ENCODE measurements at regions not wholly inside any gene's neighbourhood (a gene's known extent, or its start where the extent isn't known, plus 50 kb on each side); places are given as distances from the start of the nearest gene placed in this dataset.
"Not testable (repeated sequence)": the region's sequence is repeated elsewhere in the genome, so short reads cannot be mapped to it uniquely, and the experiment has no call there.

DNA sequence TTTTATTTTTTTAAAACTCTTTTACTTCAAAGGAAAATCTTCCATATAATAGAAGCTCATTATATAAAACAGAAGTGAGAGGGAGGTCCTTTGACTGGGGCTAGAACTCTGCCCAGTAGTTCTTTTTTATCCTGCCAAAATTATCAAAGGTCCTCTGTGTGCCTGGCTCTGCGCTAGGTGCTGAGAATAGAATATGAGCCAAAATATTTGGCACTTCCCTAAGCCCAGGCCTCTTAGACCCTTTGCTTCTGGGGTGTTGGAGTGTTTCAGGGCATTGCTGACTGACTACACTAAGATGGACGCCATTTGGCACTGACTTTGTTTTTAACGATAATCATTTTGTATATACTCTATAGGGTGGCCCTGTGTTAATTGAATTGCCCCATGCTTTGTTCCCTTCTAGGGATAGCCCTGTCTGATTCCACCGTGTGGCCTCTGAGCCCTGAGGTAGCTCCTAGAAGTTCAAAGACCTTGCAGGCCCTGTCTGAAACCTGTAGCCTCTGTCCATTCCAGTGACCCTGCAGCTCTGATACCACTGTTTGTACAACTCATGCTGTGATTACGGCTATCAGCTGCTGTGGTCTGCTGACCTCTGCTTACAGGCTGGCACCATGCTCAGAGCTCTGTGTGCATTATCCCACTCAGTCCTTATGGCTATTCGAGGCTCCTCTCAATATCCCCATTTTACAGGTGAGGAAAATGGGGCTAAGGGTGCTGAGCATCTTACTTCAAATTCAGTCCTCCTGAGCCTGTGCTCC is 84.3 kb upstream of the SHB start:
- DNase-seq: no peak

DNA sequence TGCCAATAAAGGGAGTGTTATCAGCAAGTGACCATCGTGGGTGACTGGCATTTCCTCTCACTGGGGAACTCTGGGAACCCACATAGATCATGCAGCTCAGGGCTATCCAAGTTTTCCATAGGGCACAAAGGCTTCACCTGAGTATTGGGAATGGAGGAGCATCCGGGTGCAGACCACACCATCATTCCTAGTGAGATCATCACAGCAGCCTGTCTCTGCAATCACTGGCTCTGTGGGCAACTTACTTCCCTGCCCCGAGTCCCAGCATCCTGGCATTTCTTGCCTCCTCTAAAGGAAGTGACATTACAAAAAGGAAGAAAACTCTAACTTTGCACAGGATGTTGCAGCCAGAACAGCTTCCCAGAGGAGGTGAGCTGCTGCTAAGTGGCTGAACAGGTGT is 80.6 kb upstream of the SHB start:
- no peak for DNase-seq

DNA sequence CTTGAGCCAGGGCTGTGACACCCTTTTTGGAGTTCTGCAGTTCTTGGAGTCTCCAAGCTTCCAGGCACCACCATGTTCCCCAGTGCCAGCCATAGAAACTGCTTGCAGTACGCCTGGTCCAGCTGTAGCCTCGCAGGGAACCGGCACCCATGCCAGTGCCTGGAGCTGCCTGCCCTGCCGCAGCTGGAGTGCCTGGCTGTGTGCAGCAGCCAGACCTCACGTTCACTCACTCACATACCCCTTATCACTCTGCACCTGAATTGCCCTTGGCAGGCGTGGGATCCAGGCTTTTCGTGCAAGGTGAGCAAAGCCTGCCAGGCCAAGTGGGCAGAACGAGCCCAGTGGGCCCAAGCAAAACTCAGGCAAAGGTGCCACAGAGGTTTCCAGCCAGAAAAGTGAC is 77.8 kb upstream of the SHB start:
- no peak for DNase-seq

DNA sequence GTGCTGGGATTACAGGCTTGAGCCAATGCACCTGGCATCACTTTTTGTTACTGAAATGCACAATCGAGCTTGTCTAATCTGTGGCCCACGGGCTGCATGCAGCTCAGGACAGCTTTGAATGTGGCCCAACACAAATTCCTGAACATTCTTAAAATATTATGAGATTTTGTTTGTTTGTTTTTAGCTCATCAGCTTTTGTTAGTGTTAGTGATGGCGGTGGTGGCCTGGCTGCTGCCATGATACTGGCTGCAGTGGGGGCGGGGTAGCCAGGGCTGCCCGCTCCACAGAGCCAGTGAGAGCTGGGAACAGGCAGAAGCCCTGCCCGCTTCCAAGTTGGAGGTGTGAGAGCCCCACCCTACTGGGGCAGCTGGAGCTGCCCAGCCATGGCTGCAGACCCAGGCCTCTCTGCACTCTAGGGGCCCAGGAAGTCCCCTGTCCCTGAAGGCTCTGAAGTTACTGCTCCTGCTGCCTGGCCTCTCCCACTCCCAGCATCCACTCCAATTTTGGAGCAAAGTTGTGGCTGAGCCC is 76.6 kb upstream of the SHB start:
- DNase-seq: no peak

DNA sequence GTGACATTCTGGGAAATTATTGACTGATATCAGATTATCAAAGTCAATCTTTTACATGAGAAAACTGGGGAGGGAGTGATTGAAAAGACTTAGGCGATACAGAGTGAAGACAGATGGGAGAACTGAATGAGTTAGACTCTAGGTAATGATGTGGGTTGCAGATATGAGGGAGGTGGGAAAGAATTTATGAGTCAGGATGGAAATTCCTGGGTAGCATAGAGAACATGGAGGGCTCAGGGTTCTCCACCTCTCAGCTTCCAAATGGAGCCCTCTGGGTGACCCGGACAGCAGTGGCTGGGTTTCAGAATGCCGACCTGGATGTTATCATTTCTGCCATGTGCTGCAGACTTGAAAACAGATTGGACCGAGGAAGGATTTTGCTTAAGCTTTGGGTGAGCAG is 75.4 kb upstream of the SHB start:
- no peak for DNase-seq

DNA sequence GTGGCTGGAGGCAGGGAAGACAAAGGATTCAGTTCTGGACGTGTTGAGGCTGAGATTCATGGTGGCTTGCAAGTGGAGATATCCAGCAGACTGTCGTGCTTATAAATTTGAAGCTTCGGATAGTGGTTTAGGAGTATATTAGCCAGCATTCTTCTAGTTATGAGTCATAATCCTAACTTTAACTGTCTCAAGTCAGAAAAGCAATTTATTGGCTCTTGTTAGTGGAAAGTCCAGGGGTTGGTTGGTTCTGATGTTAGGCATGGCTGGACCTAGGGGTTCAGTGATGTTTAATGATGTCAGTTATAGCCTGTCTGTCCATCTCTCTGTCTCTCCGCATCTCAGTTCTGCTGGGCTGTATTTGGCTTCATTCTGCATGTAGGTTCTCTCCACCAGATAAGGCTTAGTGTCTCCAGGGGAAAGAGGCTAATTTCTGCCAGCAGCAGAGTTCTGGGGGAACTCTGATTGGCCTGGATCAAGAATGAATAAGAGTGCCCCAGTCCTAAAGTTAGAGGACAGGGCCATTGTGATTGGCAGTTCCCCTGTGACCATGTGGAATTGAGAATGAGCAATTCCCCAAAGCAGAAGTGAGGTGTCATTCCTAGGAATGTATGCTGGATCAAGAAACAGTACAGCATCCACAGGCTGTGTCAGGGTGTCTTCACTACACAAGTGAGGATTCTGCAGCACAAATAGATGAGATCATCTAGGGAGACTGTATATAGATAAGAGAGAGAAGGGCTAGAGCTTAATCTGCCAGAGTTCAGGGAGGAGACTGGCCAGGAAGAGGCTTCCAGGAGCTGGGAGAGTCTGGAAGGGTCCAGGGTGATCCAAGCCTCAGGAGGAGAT is 72.9 kb upstream of the SHB start:
- DNase-seq: no peak

DNA sequence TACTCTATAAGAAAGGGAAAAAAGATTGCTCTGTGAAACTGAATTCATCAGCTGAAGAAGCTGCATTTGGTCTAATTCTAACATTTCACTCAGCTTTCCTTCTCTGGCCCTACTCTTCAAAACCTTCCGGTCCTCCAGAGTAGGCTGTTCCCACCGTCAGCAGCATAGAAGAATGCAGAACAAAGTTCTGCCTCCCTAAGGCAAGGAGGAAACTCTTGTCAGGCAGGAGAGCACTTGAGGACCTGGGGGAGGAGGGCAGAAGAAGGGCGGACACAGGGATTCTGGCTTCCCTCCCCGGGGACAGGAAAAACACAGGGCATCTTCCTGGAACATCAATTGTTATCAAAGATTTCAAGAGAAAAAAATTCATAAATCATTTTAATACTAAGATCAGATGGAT is 69.2 kb upstream of the SHB start:
- no peak for DNase-seq

DNA sequence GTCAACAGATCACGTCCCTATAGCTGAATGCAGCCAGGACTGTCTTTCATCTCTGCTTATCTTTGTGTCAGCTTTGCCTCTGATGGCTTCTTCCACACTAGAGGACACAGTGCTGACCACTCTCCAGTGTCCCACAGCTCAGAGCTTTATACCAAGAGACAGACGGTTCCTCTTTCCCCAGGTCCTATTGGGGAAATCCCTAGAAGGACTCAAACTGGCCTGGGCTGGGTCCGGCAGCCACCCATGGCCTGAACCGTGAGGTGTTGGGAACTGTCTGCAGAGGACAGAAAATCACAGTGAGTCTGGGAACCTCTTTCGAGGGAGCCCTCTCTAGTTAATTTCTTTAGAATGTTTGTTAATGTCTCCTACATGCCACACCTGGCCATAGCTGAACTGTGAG is 68.3 kb upstream of the SHB start:
- no peak for DNase-seq

DNA sequence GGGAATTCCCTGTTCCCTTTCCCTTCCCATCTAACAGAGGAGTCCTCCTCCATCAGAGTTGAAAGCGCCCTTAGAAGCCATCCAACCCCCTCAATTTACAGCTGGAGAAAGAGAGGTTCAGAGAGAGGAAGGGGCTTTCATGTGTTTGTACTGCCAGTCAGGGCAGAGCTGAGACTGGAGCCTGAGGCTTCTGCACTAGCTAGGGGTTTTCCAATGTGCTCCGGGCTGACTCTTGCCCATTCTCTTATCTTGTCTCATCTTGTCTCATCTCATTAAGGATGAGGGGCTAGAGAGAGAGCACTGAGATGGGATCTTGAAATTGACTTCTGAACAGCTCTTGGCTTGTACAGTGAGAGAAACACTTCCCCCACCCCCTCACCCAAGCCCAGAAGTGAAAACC is 67.4 kb upstream of the SHB start:
- DNase-seq: no peak

DNA sequence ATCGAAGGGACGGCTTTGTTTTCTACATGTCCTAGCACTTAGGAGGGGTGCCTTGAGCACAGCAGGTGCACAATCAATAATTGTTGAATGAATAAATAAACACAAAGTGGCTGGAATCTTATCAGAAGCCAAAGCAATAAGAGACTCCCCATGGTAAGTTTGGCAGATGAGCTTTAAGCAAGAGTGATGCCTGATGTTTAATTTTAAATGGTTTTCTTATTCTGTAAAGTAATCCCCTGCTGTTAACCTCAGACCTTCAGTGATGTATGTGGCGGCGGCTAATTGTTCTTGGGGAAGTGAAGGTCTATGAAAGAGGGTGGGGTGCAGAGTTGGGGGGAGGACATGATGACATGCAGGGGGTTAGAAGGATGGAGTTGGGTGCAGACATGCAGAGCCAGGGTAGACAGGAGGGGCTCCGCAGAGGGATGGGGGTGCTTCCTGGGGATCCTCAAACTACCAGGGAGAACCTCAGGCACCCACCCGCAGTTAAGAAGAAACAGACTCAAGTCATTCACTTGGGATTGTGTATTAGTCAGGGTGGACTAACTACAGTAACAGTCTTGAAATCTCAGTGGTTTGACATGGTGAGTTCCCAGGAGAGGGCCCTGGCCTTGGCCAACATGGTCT is 65.7 kb upstream of the SHB start:
- no peak for DNase-seq

DNA sequence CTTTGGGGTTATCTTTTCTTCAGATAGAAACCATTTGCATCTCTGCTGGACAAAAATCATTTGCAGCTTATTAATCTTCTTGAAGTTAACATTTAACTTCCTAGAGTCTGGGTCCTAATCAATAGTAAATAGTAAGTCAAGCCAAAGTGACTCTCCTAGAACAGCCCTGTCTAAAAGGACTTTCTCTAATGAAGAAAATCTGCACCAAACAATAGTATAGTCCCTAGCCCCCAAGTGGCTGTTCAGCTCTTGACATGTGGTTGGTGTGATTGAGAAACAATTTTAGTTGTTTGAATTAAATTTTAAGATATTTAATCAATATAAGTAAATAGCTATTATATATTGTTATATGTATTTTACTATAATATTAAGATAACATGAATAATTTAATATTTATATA is 64.6 kb upstream of the SHB start:
- no peak for DNase-seq

DNA sequence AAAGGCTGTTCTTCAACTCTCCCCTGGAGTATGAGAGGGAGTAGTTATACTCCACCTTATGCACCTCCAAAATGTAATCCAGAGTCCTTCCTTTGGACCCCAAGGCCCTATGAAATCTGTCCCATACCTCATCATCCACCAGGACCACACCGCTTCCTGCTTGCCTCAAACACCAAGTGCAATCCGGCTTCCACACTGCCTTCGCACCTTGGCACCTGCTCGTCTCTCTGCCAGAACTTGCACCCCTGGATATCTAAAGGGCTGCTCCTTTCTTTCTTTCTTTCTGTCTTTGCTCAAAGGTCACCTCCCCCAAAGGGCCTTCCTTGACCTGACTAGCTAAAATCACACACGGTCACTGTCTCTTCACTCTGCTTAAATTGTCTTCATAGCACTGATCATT is 63.9 kb upstream of the SHB start:
- no peak for DNase-seq

DNA sequence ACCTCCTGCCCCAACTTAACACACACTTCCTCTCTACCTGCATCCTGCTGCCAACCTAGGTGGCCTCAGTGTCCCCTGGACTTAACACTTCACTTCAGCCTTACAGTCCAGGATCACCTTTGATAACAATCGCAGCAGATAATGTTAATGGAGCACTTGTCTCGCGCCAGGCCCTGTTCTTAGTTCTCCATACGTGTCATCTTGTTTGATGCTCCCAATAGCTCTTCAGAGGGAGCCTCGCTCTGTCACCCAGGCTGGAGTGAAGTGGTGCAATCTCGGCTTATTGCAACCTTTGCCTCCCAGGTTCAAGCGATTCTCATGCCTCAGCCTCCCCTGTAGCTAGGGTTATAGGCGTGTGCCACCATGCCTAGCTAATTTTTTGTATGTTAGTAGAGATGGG is 62.7 kb upstream of the SHB start:
- no peak for DNase-seq

DNA sequence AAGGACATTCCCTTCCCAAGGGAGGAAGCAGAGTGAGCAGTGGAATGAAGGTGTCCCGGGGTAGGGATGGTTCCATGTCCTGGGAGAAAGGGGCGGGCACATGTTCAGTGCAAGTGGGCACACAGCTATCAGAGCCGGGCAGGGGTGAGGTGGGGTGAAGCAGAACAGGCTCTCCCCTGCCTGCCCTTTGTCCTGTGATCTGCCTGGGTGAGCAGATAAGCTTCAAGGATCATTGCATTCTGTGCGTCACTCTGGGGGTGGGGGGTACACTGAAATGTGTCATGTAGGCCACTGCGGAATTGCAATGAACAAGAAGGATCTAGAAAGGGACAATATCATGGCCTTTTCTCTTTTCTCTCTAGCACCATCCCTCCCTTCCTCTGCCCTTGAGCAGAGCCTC is 61.7 kb upstream of the SHB start:
- DNase-seq: no peak

DNA sequence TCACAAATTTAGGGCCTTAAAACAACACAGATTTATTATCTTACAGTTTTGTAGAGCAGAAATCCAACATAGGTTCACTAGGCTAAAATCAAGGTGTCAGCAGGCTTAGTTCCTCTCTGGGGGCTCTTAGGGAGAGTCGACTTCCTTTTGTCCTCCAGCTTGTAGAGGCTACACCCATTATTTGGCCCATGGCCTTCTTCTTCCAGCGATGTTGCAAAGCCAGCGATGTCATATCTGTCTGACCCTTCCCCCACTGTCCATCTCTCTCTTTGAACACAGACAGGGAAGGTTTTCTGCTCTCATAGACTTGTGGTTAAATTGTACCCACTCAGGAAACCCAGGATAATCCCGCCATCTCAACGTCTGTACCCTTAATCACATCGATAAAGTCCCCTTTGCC is 60.3 kb upstream of the SHB start:
- DNase-seq: no peak

DNA sequence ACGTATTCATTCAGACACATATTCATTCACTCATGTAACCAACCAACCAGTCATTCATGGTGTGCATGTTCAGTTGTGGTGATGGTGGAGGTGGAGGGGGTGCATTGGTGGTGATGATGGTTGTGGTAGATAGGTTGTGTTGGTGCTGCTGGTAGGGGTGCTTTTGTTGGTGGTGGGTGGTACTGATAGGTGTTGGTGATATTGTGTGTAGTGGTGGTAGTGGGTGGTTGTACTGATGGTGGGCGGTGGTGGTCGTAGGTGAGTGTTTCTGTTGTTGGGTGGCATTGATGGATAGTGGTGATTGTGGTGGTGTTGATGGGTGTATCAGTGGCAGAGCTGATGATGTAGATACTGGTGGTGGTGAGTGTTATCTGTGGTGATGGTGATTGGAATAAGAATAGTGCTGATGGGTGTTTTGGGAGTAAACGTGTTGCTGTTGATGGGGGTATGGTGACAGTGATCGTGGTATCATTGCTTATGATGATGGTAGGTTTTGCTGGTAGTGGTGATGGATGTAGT is 59.8 kb upstream of the SHB start:
- DNase-seq: no peak

DNA sequence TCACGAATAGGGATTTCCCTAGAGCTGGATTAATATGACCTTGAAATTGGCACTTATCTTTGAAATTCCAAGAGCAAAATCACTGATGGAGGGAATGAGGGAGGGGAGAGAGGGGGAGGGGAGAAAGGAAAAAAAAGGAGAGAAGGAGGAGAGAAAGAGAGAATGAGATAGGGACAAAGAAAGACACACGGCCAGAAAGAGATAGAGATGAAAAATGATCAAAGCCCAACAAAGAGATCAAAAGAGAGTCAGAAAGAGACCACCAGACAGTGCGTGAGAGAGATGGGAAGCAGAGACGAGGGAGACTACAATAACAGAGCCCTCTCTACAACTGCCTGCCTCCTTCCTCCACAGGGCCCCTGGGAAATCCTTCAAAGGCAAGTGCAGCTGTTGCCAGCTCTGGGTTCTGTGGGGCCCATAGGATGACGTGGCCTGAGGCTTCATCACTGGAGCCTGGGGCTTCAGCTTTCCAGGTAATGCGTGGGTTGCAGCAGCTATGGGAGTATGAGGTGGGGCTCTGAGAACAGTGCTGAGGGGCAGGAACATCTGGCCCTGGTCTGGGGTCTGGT is 58.3 kb upstream of the SHB start:
- DNase-seq: no peak

DNA sequence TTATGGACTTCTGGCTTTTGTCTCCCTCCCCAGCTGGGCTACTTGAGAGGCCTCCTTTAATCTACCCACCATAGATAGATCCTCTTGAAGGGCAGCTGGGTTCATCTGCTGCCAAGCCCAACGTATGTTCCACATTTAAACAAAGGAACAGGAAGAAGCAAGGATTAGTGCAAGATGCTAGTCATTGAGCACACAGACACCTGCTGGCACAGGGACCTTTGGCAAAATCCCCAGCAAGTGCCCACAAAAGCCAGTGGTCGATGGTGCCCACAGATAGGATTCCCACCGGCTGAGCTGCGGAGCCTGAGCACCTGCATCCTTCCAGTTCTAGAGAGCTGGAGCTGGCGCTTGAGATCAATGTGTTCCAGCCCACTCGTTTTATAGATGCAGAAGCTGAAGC is 57.7 kb upstream of the SHB start:
- no peak for DNase-seq

DNA sequence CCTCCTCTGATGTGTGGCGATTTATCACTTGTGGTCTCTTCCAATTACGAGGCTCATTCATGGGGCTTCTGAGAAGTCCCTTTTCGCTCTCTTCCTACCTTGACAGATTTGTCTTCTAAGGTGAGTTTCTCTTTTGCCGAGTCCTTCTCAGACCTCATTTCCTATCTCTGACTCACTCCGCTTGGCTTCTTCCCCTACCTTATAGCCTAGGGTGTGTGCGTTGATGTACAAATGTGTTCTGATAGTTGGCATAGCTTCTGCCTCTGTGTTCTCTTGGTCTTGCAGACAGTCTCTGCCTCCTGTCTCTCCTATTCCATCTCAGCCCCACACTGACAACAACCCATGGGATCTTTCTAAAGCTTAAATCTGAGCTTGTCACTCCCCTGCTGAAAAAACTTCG is 56.9 kb upstream of the SHB start:
- DNase-seq: no peak

DNA sequence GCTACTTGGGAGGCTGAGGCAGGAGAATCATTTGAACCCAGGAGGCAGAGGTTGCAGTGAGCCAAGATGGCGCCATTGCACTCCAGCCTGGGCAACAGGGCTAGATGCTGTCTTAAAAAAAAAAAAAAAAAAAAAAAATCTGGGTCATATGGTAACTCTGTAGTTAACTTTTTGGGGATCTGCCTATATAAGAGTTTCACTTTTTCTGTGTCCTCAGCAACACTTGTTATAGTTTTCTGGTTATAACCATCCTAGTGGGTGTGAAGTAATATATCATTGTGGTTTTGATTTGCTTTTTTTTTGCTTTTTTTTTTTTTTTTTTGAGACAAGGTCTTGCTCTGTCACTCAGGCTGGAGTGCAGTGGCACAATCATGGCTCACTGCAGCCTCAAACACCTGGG is 54.3 kb upstream of the SHB start:
- DNase-seq: not testable (repeated sequence)

DNA sequence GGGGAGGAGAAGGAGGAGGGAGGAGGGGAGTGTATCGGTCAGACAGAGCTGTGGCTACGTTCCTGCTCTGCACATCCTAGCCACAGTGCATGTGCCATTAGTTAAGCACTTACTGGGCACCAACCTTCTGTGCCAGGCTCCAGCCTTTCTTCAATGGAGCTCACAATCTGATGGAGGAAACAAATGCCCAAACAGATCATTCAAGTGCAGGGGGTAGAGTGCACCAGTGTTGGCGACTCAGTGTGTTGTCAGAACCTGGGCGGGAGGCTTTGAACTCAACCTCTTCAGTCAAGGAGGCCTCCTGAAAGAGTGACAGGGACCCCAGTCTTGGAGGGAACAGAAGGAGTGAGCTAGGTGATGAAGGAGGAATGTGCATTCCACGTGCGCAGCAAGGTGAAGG is 51.9 kb upstream of the SHB start:
- no peak for DNase-seq

DNA sequence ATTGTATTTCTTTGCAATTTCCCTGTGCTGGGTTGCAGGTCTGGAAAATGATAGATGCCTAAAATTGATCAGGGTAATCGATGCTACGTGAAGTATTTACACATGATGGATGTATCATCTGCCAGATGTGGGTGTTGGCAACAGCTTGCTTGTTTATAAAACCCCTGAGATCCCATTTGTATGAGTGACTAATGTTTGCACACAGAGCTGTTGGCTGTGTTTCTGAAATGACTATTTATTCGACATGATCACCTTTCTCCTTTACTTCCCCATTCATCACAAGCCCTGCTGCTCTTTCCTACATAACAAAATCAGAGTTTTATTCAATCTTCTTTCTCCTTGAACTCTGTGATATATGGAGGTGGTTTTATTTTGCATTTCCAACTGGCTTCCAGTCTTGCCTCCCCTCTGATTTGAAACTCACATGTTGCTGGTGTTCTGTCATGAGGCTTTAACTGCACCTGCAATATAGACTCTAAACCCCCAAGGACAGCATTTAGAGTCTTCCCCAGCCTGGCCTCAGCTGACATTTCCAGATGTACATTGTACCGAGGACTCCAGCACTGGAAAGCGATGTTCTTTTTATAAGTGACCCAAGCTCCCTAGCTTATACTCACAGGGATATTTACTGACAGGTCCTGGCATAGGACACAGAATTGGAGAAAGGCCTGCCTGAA is 50.7 kb upstream of the SHB start:
- DNase-seq: peak; percentile 21

Measured in NCI-H774 (cell line).